HG03060 (cell line): ENCODE measurements at regions not wholly inside any gene's neighbourhood (a gene's known extent, or its start where the extent isn't known, plus 50 kb on each side); places are given as distances from the start of the nearest gene placed in this dataset.
"Not testable (repeated sequence)": the region's sequence is repeated elsewhere in the genome, so short reads cannot be mapped to it uniquely, and the experiment has no call there.

Experiments used
- ATAC-seq: cut with Tn5 transposase; IDR thresholded peaks from one replicate; pipeline ENCODE4 v1.9.1; 2021; ENCODE audit warnings: low read depth, moderate number of reproducible peaks; ENCODE audit not compliant: unreplicated experiment

- ATAC-seq, result no peak
Observed at GRCh38 chr2:17373041-17373440, 145.2 kb downstream of the RAD51AP2 start.

GRCh38 chr2:17363846-17364245 lies 154.4 kb downstream of the RAD51AP2 start:
- no peak for ATAC-seq

DNA sequence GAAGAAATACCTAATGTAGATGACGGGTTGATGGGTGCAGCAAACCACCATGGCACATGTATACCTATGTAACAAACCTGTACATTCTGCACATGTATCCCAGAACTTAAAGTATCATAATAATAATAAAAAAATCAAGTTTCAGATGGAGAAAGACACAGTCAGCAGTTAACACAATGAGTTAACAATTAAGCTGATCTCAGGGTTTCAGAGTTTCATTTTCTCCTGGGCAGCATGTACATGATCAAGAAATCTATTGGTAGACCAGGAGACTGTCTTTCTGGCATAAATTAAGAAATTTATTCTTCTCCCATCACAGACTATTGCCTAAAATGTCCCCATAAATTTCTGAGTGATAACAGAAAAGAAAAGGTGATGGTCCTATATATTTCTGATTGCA lies 155.3 kb downstream of the RAD51AP2 start:
- no peak for ATAC-seq

DNA sequence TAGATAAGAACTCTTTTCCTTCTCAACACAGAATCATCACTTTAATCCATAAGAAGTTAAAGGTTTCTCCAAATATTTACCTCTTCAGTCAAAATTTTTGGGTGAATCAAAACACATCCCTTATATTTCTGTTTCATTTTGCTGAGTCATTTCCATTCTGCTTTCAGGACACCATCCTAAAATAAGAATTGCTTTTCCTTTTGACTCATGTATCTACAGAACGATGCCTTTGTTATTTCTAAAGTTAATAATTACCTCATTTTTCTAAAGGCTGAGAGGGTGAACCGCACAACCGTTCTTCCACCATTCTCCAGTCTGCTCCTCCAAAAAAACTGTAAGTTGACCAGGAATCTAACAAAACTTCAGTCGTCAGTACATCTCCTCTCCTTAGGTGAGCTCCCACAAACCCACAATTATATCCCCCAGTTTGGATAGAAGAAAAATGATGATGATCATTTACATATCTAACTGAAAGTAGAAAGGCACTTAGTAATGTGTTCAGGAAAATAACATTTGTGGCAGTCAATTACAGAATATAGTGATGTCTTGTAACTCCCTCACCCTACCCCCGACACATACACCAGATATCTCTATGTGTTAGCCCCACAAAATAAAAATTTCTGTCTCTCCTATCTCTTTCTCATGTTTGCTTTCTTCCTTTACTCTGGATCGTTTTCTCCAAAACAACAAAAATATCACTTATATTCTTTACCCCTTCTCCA lies 162.5 kb downstream of the RAD51AP2 start:
- peak; percentile 94 for ATAC-seq

- ATAC-seq, result no peak
Observed at GRCh38 chr2:17353263-17353662, 165.0 kb downstream of the RAD51AP2 start.

DNA sequence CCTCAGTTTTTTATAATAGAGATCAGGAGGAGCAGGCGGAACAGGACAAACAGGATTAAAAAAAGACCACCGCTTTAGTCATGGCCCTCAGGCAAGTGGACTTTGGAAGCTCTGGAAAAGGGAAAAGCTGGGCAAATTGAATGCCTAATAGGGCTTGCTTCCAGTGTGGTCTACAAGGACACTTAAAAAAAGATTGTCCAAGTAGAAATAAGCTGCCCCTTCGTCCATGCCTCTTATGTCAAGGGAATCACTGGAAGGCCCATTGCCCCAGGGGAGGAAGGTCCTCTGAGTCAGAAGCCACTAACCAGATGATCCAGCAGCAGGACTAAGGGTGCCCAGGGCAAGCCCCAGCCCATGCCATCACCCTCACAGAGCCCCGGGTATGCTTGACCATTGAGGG lies 175.5 kb downstream of the RAD51AP2 start:
- not testable (repeated sequence) for ATAC-seq

DNA sequence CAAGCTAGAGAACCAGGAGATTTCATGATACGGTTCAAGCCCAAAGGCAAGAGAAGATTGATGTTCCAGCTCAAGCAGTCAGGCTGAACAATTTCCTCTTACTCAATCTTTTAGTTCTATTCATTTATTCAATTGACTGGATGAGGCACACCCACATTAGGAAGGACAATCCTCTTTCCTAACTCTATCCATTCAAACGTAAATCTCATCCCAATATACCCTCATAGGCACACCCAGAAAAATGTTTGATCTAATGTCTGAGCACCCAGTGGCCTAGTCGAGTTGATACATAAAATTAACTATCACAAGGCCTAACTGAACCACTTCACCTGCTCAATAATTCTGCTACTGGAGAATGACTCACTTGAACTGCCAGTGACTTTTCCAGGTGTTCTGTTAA lies 180.7 kb downstream of the RAD51AP2 start:
- no peak for ATAC-seq

- no peak for ATAC-seq
Observed at GRCh38 chr2:17336458-17336857, 181.8 kb downstream of the RAD51AP2 start.

DNA sequence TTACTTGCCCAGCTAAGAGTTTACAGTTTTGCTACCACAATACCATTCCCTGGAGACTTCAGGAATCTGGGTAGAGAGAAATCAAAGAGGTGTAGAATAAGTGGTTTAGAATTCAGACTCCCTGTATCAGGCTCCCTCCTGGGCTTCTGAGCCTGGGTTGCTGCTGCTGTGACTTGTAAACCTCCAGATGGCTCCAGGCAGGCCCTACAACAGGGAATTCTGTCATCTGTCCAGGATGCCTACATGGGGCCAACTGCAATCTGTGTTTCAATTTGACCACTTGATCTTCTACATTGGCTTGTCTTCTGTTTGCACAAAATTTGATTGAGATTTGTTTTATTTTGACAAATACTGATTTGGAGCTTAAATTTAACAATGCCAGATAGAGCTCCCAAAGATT lies 183.9 kb downstream of the RAD51AP2 start:
- no peak for ATAC-seq

GRCh38 chr2:17331636-17332035 lies 186.6 kb downstream of the RAD51AP2 start:
- no peak for ATAC-seq

DNA sequence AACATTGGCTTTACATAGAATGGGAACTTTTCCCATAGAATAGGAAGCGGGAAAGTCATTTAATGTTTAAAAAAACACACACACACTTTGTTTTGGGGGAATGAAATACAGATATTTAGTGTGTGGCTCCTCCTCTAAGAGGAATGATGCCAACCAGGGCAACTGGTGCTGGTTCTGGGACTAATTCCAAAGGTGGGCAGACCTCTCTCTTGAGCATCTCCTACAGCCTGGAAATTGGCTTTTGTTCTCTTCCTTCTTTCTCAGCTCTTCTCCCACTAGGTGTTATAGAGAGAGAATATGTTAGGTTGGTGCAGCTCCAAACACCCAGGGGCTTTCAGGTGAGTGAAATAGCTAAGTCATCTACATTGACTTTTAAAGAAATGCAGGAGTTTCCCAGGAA lies 190.1 kb downstream of the RAD51AP2 start:
- no peak for ATAC-seq

DNA sequence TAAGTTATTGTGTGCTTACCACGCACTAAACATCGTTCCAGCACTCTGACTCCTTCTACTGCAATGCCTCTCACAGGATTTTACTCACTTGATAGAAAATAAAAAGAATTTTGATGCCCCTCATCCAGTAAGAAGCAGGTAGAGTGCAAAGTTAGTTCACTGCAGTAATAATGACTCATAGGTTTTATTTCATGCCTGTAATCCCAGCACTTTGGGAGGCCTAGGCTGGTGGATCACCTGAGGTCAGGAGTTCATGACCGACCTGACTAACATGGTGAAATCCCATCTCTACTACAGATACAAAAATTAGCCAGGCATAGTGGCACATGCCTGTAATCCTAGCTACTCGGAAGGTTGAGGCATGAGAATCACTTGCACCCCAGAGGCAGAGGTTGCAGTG lies 190.6 kb downstream of the RAD51AP2 start:
- ATAC-seq, result no peak

- ATAC-seq, result no peak
Observed at GRCh38 chr2:17326717-17327116, 191.5 kb downstream of the RAD51AP2 start.

DNA sequence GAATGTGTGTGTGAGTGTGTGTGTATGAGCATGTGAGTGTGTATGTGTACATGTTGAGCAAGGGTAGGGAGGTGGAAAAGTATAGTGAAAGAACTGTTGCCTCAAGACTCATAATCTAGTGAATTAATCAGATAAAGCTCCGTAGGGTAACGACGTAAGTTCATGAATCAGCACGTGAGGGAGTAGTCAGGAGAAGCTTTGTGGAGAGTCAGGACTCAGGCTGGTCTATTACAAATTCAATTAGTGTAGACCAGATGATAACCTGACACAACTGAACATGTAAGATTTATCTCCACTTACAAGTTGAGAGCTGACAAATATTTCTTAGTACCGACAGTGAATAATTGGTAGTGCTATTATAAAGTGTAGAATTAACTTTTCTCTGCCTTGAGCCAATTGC lies 194.5 kb downstream of the RAD51AP2 start:
- ATAC-seq, result no peak

DNA sequence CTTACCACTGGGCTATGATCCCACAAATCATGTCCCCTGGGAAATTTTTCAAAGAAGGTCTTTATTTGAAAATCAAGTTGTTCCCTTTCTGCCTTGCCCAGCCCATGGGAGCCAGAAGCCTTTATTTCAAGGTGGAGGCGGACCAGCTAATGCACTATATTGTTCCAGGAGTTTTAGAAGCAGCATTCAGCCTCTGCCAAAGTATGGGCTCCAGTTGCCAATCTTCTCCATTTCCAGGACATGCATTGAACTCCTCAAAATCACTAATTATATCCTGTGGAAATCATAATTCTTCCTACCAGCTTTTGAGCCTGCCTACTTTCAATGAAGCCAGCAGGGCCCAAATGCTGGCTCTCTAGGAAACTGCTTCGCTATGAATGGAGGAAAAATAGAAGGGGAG lies 195.8 kb downstream of the RAD51AP2 start:
- no peak for ATAC-seq

- ATAC-seq, result no peak
Observed at GRCh38 chr2:17319090-17319489, 199.2 kb downstream of the RAD51AP2 start.

DNA sequence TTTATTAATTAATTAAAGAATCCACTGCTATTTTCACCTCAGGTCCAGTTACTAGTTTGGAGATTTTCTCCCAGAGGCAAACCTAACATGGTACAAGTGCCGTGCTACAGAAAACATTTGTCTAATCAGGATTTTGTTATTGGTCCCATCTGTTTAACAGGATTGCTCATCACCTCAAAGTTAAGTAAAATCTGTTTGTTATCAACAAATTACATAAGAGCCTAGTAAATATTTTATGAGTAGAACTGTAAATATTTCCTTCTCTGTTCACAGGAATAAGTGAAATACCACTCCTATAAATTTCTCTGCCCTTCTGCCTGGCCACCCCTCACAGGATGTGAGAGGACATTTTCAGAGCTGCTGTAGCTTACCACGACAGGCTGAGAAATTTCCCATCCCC lies 200.2 kb downstream of the RAD51AP2 start:
- ATAC-seq, result no peak

- no peak for ATAC-seq
Observed at GRCh38 chr2:17317439-17317976, 200.7 kb downstream of the RAD51AP2 start.

- ATAC-seq, result no peak
Observed at GRCh38 chr2:17313261-17313660, 205.0 kb downstream of the RAD51AP2 start.

DNA sequence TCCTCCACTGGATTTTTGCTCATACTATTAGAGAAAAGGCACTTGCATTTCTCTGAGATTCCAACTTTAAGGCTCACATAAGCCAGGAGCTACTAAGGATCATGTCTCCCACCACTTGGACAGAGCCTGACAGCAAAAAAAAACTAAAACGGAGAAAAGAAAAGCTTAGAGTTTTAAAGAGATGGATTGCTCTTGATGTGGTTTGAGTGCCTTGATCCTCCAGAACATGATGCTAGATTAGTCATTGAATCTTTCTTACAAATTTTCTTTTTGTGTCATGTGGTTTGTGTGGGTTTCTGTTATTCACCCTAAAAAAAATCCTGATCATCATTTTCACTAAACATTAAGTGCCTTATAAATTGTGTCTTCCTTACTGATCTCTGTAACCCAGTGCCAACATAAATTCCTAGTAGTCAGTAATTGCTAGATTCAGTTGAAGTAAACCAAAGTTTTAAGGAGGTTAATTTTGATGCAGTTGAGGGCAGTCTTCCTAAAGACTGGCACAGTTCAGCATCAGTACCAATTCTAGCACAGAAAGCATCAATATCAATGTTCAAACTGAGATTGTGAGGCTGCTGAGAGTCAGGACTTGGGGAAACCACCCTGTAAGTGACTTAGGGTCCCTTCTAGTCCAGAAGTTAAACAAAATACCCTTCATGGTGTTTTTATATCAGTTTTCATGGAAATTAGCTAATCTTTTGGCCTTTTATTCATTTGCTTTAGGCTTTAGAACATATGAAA lies 206.3 kb downstream of the RAD51AP2 start:
- no peak for ATAC-seq

GRCh38 chr2:17311106-17311619 lies 207.1 kb downstream of the RAD51AP2 start:
- ATAC-seq, result no peak
